ENCODE measurements at regions not wholly inside any gene's neighbourhood (a gene's known extent, or its start where the extent isn't known, plus 50 kb on each side); places are given as distances from the start of the nearest gene placed in this dataset.

GRCh38 chr18:43642727-43643330, 365.5 kb upstream of the SYT4 start:
- DNase-seq (ENCODE audit: low read depth), result no peak

DNA sequence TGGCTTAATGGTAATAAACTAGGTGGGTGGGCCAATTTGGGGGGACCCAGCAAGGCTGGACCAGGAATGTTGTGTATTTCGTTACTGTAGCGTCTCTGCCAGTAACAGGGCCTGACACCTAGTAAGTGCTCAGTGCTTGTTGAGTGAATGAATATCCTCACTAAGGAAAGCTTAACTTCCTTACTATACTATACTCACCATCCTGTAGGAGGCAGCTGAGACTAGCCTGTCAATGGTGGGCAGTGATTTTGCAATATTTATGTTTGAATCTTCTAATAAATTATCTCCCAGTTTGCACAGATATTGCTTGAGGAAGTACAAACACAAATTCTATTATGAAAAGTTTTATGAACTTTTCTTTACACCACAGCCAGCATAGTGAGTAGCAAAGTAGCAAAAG, 370.7 kb upstream of the SYT4 start:
- no peak for DNase-seq (ENCODE audit: low read depth)

GRCh38 chr18:43649649-43650357, 372.5 kb upstream of the SYT4 start:
- no peak for DNase-seq (ENCODE audit: low read depth)

DNA sequence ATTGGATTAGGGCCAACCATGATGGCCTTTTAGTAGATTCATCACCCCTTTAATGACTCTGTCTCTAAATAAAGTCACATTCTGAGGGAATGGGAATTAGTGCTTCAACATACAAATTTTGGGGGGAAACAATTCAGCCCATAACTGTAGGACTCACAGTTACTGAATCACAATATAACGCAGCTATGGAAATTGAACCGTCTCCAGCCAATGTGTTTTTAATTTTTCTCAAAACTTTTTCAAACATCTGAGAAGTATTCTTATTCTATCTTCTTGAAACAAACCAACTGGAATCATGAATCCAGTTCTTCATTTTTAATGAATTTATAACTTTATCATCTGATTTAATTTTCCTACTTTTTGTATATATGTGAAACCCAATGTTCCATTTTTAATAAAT, 373.1 kb upstream of the SYT4 start:
- DNase-seq (ENCODE audit: low read depth), result no peak

DNA sequence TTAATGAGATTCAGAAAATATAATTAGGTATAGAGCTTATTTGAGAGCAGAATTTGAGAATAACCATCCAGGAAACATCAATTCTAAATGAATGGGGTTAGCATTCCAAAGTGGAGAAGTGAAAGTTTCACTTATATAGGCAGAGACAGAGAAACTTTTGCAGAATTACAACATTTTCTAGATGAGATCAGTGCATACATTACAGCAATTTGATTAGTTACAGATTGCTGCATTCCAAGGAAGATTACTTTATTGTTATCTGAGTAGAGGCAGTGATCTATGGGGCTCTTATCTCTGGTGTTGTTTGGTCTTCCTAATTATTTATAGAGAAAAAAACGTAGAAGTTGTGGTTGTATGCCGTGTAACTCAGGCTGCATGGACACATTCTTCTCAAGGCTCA, 373.8 kb upstream of the SYT4 start:
- DNase-seq (ENCODE audit: low read depth), result no peak

DNA sequence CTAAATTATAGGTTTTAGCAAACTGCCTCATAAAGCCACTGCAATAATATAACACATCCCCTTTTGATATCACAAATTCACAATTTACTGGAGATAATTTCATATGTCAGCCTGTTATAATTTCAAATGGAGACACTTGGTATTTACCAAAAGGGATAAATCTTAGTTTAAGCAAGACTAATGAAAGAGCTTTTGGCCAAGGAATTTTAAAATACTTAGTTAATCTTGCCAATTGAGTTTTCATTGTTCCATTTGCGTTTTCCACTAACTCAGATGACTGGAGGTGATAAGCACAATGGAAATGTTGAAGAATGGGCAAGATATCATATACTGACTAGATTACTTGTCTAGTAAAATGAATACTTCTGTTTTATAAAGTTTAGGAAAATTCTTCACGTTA, 379.3 kb upstream of the SYT4 start:
- DNase-seq (ENCODE audit: low read depth), result no peak

DNA sequence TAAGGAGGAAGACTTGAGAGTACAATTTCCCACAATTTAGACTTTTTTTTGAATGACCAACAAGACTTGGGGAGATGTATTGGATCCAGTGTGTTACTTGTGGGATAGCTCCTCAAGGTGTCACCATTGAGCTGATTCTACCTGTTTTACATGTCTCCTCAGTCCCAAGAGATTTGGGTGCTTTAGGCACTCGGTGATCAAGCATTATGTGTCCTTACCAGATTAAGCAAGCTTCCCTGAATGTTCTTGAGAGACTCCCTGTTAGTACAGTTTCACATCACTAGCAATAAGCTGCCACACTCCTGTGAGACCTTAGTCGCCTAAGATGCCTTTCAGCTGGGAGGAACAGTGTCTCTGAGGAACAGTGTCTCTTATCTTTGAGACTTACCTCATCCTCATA, 384.3 kb upstream of the SYT4 start:
- DNase-seq (ENCODE audit: low read depth), result no peak

DNA sequence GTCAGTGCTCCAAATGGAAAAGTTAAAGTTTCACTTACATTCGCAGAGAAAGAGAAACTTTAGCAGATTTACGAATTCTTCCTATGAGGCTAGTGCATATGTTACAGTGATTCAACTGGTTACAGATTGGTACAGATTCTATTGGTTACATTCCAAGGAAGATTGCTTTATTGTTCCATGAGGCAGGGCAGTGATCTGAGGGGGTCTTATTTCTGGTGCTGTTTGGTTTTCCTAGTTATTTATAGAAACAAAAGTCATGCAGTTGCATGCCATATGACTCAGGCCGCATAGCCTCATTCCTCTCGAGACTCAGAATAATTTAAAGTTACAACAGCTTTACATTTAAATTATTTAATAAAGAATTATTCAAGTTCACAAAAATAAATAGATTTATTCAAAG, 385.4 kb upstream of the SYT4 start:
- DNase-seq (ENCODE audit: low read depth), result peak; percentile 67

DNA sequence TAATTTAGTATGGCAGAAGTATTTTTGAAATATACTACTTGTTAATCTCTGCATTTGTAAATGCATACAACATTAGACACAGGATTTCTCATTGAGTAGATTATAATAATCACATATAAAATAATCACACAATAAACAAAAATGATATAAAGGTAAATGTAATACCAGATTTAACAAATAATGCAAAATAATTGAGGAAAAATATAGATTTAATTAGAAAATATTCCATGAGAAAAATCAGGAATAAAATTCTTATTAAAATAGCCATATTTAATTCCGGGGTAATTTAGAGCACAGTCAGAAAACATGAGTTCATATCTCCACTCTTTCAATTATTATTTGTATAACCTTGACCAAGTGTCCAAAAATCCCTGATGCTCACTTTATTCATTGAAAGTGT, 385.9 kb upstream of the SYT4 start:
- no peak for DNase-seq (ENCODE audit: low read depth)

DNA sequence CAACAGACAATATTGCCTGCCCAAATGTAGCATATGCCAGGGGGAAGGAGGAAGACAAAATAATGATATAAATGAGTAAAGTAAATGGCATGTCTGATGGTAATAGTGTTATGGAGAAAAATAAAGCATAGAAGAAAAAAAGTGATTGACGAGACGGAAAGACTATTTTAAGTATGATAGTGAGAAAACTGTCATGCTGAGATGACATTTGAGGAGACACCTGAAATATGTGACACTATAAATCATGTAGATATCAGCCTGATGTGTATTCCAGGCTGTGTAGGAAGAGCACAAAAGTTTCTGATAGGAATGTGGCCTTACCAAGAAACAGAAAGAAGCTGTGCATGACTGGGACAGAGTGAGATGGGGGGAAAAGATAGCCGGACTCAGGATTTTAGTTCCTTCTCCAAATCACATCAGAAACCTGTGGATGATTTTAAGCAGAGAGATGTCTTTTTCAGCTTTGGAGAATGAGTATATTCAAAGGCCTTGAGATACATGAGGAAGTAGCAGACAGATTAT, 387.3 kb upstream of the SYT4 start:
- no peak for DNase-seq (ENCODE audit: low read depth)

DNA sequence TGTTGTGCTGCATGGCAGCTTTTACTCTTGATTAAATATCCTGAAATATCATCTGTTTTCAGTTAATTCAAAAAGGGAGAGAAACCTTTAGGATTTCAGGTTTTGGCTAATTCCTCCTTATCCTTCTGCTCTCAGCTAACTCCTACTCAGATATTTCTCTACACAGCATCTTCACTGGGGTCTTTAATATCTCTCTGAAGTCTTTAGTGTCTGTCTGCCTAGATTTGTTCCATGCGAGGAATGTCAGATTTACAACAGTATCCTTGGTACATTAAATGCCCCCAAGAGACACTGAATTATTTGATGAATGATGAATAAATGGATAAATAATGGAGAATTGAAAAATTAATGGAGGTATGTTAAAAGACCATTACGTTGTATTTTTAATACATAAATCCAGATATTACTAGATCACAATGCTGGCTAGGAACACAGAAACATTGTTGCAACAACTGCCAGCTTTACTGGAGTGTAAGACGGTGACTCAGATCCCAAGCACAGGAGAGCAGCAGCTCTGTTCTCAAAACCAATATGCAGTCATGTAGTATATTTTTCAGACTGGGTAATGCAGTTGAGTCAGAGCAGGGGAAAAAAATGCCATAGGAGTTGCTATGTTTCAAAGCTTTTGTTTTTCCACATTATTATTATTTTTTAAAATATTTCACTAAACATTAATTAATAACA, 388.0 kb upstream of the SYT4 start:
- peak; percentile 89 for DNase-seq (ENCODE audit: low read depth)

DNA sequence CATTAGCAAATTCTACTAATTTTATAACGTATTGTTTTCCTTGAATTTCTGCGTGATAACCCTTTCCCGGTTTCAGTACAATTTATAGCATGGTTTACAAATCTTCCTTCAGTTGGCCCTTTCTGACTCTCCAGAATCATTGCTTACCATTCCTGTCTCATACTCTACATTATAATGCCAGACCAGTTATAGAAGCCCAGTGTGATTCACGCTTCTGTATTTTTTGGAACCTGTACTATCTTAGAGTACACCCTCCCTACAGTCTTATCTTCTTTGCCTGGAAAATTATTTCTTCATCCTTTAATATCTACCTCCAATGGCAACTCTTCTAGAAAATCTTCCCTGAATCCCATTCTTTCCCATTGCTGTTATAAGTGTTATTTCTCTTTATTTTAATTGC, 391.6 kb upstream of the SYT4 start:
- no peak for DNase-seq (ENCODE audit: low read depth)

DNA sequence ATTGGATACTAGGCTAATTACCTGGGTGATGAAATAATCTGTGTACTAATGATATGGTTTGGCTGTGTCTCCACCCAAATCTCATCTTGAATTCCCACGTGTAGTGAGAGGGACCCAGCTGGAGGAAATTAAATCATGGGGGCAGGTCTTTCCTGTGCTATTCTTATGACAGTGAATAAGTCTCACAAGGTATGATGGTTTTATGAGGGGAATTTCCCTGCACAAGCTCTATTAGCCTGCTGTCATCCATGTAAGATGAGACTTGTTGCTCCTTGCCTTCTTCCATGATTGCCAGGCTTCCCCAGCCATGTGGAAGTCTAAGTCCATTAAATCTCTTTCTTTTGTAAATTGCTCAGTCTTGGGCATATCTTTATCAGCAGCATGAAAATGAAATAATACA, 394.1 kb upstream of the SYT4 start:
- DNase-seq (ENCODE audit: low read depth), result no peak

- DNase-seq (ENCODE audit: low read depth), result peak; percentile 45
Measured at GRCh38 chr18:43680096-43680495, 402.8 kb upstream of the SYT4 start.

GRCh38 chr18:43681661-43682060, 404.4 kb upstream of the SYT4 start:
- DNase-seq (ENCODE audit: low read depth), result no peak

GRCh38 chr18:43682196-43682595, 404.9 kb upstream of the SYT4 start:
- no peak for DNase-seq (ENCODE audit: low read depth)

DNA sequence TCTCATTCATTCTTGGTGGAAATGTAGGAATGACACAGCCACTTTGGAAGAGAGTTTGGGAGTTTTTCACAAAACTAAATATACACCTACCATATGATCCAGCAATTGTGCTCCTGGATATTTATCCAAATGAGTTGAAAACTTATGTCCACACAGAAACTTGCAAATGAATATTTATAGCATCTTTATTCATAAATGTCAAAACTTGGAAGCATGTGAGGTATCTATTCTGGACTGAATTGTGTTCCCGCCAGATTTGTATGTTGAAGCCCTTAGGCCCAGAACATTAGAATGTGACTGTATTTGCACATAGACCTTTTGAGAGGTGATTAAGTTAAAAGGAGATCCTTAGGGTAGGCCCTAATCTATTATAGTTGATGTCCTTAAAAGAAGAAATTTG, 409.4 kb upstream of the SYT4 start:
- DNase-seq (ENCODE audit: low read depth), result no peak

DNA sequence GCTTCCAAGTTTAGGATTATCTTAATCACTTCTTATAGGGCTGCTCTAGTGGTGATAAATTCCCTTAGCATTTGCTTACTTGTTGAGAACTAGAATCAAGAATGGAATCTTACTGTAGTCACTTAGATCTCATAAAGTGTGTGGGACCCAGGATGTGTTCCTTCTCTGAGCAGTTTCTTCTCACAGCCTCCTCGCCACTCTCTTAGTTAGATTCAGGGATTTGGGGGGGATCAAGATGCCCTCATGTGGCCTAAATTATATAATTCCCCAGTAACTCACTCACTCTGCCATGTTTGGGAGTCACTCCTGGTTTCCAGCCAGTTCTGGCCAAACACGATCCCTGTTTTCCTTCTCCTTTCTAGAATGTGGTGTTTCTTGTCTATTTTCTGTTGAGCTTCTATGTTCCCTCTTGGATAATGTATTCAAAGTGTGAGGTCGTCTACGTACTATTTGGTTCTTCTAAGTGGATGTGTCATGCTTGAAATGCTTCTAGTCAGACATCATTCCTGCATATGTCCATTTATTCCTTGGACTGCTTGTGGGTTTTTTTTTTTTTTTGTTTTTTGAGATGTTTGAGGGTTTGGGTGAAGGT, 414.9 kb upstream of the SYT4 start:
- no peak for DNase-seq (ENCODE audit: low read depth)

- no peak for DNase-seq (ENCODE audit: low read depth)
Measured at GRCh38 chr18:43702399-43702798, 425.1 kb upstream of the SYT4 start.

DNA sequence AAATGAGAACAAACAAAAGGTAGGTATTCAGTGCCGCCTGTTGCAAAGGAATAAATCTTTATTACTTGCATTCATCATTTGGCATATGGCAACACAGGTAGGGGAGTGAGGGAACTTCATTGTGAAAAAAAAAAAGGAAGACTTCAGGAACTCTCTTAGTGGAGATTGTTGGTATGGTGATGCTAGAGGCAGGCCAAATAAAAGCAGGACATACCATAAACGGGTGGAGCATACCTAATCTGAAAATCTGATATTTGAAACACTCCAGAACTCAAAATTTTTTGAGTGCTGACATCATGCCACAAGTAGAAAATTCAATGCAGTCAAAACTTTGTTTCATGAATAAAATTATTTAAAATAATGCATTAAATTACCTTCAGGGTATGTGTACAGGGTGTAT, 425.8 kb upstream of the SYT4 start:
- DNase-seq (ENCODE audit: low read depth), result no peak

- DNase-seq (ENCODE audit: low read depth), result no peak
Measured at GRCh38 chr18:43705850-43706249, 428.6 kb upstream of the SYT4 start.

GRCh38 chr18:43710135-43710534, 432.8 kb upstream of the SYT4 start:
- no peak for DNase-seq (ENCODE audit: low read depth)

Data from stromal cell of bone marrow (primary cell).